Ramos (cell line): ENCODE measurements at regions not wholly inside any gene's neighbourhood (a gene's known extent, or its start where the extent isn't known, plus 50 kb on each side); places are given as distances from the start of the nearest gene placed in this dataset.

Experiments used
- in situ Hi-C: fragments of 300-500 bp; cut with MboI; formaldehyde crosslinking; loops from one replicate; pipeline ENCODE4 v1.14.3; 2022; ENCODE audit warnings: low sequenced_read_pairs; ENCODE audit not compliant: unreplicated experiment

DNA sequence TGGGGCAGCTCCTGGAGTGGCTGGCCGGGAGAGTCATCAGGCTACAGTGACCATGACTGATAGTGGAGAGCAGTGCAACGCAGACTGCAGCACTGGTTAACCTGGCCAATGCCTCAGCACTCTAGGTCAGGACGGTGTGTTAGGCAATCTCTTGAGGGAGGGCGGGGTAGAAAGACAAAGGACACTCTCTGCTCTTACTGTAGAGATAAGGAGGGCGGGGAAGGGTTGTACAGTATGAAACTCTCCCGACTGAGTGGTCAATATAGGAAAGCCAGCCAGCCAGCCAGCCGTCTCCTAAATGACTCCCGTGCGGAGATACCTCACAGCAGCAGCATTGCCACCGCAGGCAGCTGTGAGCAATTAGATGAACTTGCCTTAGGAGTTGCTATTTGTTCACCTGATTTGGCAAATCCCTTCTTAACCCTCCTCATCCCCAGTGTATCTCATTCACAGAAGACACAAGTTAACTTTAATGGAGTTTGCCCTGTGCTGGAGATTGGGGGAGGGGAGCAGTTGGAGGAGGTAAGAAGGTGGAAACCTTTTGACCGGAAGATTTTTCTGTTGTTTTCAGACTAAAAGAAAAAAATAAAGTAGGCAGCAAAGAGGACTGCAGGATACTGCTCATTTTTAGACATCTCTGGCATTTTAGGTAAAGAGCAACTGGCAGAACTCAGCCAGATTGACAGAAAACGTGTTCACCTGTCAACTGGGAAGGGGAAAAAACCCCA is 330.5 kb downstream of the HNRNPD start:
- in situ Hi-C loops, result no loop called here

DNA sequence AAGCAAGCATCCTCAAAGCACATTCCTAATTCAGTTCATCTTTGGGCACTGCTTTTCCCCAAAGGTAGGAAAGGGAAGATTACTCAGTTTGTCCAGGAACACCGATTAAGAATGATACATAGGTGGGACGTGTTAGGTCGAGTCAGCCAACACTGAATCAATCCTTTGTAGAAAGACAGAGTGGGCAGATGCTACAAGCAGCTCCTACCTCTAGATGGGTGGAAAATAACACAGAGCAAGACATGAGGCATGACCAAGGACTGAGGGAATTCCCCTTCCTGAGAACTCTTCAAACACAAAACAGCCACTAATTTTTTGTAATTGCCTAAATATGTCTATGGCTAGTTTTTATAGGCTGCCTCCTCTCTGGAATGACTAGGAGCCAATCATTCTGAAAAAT is 331.7 kb downstream of the HNRNPD start:
- in situ Hi-C loops, result no loop called here

DNA sequence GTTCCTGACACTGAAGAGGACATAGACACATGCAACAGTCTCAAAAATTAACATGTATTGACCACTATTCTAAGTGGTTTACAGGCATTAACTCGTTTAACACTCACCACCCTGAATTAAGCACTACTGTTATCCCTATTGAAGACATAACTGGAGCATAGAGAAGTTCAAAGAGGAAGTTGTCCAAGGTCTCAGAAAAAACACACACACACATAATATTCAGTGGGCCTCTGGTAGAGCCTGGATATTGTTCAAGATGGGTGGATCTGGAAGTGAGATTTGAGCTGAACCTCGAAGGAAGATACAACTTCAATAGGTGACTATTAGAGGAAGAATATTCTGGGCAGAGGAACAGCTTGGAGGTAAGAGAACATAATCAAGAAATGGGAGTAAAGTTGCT is 334.9 kb downstream of the HNRNPD start:
- in situ Hi-C loops, result no loop called here

DNA sequence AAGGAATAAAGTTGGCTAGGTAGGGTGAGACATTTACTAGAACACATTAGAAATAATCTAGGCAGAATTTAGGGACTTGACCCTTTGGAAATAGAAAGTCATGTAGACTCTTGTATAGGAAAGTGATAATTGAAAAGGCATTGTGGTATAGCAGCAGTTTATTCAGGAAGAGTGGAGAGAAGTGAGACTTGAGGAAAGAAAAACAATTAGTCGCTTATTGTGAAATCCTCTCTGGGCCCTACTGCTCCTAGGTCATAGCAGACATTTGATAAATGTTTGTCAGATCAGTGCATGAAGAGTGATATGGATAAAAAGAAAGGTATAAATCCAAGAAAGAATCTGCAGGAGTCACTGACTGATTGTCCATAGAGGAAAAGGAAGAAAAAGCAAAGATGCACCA is 337.6 kb downstream of the HNRNPD start:
- in situ Hi-C loops, result no loop called here

DNA sequence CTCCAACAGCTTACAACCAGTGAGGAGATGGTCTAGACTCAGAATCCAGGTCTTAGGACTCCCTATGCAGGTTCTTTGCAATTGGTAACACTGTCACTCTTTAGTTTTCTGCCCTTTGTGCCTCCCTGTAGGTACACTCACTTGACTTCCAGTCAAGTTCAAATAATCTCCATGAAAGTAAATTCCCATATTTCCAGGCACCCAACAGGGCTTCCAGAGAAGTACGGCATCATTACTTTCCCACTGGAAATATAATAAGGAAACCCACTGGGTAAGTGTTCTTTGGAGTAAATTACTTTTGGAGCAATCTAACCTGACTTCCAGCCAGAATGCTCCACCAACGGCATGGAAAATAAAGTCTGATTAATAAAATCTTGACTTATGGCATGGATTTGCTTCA is 338.9 kb downstream of the HNRNPD start:
- in situ Hi-C loops, result no loop called here

DNA sequence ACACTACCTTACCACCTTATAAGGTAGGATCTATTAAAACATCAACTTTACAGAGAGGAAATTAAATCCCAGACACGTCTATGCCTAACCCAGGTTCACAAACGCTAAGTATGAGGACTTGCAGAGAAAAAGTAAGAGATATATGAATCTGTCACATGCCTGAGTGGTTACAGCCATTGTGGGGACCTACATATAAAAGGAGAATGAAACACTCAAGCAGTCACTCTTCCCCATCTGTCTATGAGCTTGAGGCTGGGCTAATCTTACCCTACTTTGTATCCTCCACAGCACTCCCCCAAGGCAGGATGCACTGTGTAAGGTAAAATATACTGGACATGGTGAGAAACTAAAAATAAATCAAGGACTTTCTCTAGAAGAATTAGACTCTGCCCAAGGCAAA is 339.9 kb downstream of the HNRNPD start:
- in situ Hi-C loops, result no loop called here

DNA sequence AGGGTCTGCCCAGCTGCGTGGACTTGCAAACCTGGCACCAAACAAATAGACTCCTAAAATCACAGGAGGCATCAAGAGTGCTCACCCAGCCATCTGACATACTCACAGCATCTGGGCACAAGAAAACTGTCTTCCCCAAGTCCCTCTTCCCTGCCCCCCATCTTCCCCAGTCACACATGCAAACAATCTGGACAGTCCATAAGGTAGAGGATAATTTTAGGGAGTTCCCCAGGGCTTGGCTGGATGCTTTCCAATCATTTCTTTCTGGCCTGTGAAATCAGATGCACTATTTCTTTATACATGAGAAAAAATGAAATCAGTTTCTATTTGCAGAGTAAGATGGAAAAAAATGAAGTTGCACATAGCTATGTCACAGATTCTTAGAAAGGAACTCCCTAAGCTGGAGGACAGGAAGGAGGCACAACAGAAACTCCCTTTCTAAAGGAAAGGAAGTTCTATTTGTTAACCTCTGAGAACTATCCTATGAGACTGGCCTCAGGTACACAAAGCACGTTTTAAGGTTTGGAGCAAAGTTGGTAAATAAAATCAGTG is 342.3 kb downstream of the HNRNPD start:
- in situ Hi-C loops, result no loop called here

DNA sequence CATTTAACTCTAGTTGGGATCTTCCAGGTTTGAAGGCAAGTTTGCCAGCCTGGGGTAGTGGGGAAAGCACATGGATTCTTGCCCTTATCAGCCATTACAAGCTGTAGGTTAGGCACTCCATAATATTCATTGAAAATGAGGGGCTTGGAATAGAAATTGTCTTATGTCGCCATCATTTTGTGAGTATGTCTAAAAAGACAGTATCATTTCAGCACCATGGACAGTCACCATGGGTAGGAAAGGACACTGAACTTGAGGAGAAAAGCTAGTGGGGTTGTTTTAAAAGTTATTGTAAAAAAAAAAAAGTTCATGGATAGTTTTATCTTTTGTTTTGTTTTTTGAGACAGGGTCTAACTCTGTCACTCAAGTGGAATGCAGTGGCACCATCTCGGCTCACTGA is 356.1 kb downstream of the HNRNPD start:
- in situ Hi-C loops, result no loop called here

DNA sequence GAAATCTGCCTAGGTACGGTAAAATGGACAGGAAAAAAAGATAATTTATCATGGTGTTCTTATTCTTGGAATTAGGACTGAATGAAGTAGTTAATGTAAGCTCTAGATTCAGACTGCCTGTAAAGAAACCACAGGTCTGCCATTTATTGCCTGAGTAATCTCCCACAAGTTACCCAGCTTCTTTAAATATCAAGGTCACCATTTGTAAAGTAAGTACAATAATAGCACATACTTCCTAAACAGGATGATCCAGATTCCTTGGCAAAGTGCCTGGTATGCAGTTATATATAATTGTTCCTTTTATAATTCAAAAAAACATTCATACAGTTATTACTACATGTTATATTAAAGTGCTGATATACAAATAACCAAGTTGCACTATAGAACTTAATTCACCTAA is 368.6 kb downstream of the HNRNPD start:
- in situ Hi-C loops, result no loop called here

DNA sequence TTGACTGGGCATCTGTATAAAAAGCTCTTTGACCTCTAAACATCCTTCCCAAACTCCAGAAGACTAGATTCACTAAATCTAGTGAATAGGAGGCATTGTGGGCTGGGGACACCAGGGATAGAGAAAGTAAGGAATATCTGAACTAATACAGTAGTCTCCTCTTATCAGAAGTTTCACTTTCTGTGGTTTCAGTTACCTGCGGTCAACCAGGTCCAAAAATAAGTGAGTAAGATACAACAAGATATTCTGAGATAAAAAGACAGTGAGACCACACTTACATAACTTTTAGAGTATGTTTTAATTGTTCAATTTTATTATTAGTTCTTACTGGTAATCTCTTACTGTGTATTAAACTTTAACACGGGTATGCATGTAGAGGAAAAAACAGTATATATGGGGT is 376.5 kb downstream of the HNRNPD start:
- in situ Hi-C loops, result no loop called here

DNA sequence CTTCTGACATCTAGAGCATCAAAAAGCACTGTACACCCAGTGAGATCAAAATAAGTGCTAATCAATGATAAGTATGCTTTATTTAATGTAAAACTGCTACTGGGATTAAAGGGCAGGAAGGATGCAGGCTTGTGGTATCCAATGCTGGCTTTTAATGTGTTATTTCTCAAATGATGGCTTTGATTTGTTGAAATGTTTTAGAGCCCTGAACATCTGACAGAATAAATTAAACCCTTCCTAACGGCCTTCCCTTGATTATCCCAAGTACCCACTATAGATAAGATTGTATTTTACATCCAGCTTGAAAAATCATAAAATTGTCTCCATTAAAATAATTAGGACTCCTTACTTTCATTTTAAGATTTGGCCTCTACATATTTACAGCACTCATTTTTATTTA is 382.9 kb downstream of the HNRNPD start:
- in situ Hi-C loops, result no loop called here

DNA sequence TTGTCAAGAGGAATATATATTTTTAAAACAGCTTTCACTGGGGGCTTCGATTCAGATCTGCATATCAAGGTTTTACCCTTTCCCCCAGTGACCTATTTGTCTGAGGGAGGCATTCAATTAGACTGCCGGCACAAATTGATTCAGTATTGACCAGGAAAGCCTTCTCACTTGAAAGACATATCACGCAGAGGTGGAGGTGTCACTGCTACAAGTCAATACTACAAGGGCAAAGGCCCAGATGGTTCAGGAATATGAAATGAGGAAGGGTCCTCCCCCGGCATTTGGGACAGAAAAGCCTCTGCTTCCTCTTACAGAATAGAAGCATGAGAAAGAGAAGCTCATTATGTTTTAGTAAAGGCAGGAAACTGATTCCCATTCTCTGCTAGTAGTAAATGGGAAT is 383.6 kb downstream of the HNRNPD start:
- in situ Hi-C loops, result no loop called here

DNA sequence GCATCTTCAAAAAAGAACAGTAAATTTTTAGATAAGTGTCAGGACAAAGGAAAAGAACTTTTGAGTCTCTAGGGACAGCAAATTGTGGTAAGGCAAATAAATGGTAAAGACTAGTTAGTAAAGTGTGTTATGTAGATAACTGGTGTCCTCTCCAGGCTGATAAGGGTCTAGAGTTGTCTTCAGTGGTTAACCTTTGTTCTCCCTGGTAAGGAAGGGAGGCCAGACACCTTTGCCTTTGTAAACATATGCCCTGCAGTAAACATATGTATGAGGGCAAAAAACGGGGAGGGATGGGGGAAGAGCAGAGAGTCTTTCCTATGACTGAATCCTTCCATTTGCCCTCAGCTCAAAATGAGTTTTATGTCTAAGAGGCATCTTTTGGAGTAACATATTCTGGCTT is 384.6 kb downstream of the HNRNPD start:
- in situ Hi-C loops, result no loop called here

DNA sequence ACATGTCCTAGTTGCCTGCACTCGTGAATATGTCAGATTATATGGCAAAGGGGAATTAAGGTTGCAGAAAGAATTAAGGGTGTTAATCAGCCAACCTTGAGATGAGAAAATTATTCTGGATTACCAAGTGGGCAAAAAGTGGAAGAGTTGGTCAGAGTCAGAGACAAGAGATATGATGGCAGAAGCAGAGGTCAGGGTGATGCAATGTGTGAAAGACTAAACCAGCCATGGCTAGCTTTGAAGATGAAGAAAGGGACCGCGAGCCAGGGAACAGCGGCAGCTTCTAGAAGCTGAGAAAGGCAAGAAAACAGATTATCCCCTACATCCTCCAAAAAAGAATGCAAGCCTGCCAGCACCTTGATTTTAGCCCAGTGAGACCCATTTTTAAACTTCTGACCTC is 385.6 kb downstream of the HNRNPD start:
- in situ Hi-C loops, result no loop called here

DNA sequence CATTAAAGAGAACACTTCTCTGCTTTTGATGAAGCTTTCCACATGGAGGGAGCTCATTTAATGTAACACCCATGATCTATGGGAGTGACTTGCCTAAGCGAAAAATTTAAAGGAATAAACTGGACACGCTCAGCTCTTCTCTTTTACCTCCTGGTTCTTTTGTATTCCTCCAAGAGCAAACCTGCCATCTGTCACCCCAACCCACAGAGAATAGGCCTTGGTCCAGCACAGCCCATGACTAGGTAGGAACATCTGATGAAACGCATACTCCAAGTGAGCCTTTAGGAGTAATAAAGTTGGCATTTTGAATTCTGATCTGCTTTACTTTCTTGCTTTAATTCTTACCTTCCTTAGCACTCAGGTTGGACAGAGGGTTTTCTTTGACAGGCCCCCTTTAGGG is 389.0 kb downstream of the HNRNPD start:
- in situ Hi-C loops, result no loop called here

DNA sequence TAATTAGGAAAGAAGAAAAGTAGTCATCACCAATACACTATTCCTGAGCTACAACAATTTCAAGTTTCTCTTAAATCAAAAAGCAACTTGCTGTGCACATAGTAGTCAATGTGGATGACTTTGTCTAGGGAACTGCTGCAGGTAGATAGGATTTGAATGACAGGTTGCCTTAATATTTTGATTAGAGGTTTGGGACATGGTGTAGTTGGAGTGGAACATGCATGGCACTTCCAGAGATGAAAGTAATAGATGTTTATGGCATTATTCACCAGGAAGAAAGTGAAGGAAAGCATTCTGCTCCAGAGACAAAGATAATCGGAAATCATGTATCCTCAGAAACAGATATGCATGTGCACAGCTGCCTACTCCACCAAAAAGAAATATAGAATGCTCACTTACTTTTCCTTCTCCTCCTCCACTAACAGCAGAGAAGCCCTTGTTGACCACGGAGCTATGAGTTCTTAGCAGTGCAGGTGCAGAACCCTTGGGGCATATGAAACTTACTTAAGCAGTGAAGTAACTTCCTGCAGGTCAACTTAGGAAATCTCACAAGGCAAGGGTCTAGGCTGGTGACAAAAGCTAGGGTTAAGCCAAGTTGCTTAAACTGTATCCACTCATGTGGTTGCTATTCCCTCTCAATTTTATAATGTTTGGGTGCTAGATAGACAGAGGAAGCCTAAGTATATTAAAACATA is 390.8 kb downstream of the HNRNPD start:
- in situ Hi-C loops, result no loop called here

DNA sequence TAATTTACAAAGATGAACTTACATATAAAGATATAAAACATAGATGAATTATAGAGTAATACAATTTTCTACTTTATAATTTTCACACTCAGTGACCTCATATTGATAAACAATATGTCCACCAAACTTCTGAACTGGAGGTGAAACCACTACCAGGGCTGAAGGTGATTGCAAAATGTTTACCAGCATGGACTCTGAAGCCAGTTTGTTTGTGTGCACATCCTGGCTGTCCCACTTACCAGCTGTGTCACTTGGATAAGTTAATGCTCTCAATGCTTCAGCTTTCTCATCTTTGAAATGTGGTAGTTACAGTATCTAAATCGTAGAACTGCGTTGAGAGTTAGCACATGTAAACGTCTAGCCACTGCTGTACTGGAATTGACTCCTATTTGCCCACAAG is 392.6 kb downstream of the HNRNPD start:
- in situ Hi-C loops, result no loop called here

DNA sequence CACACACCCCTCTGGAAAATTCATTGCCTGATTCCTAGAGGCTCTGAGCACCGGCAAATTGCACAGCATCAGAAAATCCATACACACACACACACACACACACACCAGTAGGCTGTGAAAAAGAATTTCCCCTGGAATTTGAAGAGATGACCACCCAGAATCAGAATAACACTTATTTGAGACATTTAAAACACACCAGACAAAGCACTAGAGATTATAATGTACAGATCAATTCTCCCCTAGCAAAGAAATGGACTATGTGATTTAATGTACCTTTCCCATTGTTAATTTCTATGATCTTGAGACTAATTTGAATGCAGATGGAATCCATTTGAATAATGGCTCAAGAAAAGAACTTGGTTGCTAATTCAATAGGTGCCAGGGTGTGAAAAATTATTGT is 399.3 kb downstream of the HNRNPD start:
- in situ Hi-C loops, result no loop called here

DNA sequence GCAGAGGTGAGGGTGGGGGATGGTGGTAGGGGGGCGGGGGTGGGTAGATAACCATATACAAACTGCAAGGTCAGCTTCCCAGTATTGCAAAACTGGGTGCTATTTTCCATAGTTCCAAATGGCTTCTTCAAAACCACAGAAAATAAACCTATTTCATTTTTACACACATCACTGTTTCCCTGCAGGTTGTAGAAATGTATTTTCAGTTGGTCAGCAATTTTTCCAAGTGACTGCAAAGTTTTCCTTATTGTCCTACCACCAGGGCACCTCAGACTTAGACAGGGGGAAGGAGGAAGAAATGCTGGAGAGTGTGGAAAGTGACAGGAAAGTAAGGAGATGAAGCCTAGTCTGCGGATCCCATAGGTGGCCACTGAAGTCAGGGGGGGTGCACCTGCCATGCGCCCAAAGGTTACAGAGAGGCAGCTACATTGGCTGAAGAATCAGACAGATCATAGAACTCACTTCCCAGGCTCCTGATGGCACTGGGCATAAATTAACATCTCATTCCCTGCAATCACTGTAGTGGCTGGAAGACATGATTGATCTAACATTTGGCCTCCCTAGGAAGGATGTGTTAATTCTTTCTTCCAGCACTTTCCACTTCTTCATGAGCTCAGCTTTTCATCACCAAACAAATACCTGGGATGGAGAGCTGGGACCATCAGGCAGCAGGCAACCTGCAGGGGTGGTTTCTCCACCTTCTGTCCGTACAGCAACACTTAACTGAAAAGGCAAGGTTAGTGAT is 402.0 kb downstream of the HNRNPD start:
- in situ Hi-C loops, result no loop called here

DNA sequence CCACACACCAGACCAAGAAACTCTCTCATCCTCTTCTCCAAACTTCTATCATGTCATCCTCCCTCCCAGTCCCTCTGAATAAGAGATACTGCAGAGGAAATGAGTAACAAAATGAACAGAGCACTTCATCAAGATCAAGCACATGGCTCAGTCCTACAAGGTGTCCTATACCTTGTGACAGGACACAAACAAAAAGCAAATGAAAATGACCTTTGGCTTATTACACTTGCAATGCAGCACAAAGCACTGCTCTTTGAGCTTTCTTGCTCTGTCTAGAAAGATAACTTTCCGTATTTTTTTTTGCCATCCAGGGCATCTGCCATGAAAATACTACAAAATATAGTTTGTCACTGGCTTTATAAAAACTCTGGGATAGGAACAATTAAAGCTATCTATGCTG is 402.7 kb downstream of the HNRNPD start:
- in situ Hi-C loops, result no loop called here

DNA sequence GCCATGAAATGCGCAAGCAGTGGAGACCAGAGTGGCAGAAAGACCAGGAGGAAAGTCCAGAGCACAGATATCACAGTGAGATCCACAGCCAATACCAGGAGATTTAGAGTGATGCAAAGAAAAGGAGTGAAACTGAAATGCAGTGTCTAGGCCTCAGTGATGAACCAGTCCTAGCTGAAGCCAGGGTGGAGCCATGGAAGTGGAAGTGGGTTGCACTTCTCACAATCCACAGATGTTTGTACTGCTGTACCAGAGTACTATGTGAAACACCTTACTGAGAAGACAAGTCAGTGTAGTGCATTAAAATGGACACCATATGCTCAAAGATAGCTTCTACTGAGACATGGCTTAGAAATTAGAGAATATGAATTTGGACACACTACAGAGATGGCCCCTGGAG is 403.3 kb downstream of the HNRNPD start:
- in situ Hi-C loops, result no loop called here
